ENCODE measurements at regions not wholly inside any gene's neighbourhood (a gene's known extent, or its start where the extent isn't known, plus 50 kb on each side); places are given as distances from the start of the nearest gene placed in this dataset.
"Not testable (repeated sequence)": the region's sequence is repeated elsewhere in the genome, so short reads cannot be mapped to it uniquely, and the experiment has no call there.

GRCh38 chr17:20667712-20668111, 88.2 kb downstream of the CDRT15L2 start:
- ATAC-seq; DNase-seq; H3K4me3 Mint-ChIP-seq; intact Hi-C loops (cut with DNase I, micrococcal nuclease); H3K27me3 Mint-ChIP-seq; POLR2A ChIA-PET; H3K4me1 Mint-ChIP-seq; H3K36me3 Mint-ChIP-seq (ENCODE audit: low read depth); H3K9me3 Mint-ChIP-seq (ENCODE audit: low read depth); H3K27ac Mint-ChIP-seq; CTCF ChIA-PET: not testable (repeated sequence)

- H3K27me3 Mint-ChIP-seq; H3K9me3 Mint-ChIP-seq (ENCODE audit: low read depth); POLR2A ChIA-PET; H3K36me3 Mint-ChIP-seq (ENCODE audit: low read depth); H3K4me3 Mint-ChIP-seq; H3K4me1 Mint-ChIP-seq; intact Hi-C loops (cut with DNase I, micrococcal nuclease); ATAC-seq; CTCF ChIA-PET; H3K27ac Mint-ChIP-seq; DNase-seq: not testable (repeated sequence)
Measured at GRCh38 chr17:20668316-20668715, 88.8 kb downstream of the CDRT15L2 start.

- H3K4me3 Mint-ChIP-seq; H3K27me3 Mint-ChIP-seq; POLR2A ChIA-PET; ATAC-seq; DNase-seq; CTCF ChIA-PET; H3K36me3 Mint-ChIP-seq (ENCODE audit: low read depth); H3K27ac Mint-ChIP-seq; H3K4me1 Mint-ChIP-seq; H3K9me3 Mint-ChIP-seq (ENCODE audit: low read depth); intact Hi-C loops (cut with DNase I, micrococcal nuclease): not testable (repeated sequence)
Measured at GRCh38 chr17:20668868-20669267, 89.3 kb downstream of the CDRT15L2 start.

GRCh38 chr17:20670506-20670905, 91.0 kb downstream of the CDRT15L2 start:
- CTCF ChIA-PET; H3K9me3 Mint-ChIP-seq (ENCODE audit: low read depth); POLR2A ChIA-PET; H3K27ac Mint-ChIP-seq; H3K27me3 Mint-ChIP-seq; intact Hi-C loops (cut with DNase I, micrococcal nuclease); H3K4me1 Mint-ChIP-seq; H3K36me3 Mint-ChIP-seq (ENCODE audit: low read depth); DNase-seq; H3K4me3 Mint-ChIP-seq: not testable (repeated sequence)
- peak; percentile 53 for ATAC-seq

- H3K27ac Mint-ChIP-seq, H3K4me3 Mint-ChIP-seq, POLR2A ChIA-PET: not testable (repeated sequence)
Measured at GRCh38 chr17:20674374-20674773, 94.8 kb downstream of the CDRT15L2 start.

GRCh38 chr17:20675707-20676106, 96.2 kb downstream of the CDRT15L2 start:
- intact Hi-C loops (cut with DNase I, micrococcal nuclease); H3K9me3 Mint-ChIP-seq (ENCODE audit: low read depth): not testable (repeated sequence)

More at GRCh38 chr17:20674374-20674773, 94.8 kb downstream of the CDRT15L2 start:
- H3K9me3 Mint-ChIP-seq (ENCODE audit: low read depth); intact Hi-C loops (cut with DNase I, micrococcal nuclease); H3K27me3 Mint-ChIP-seq; H3K36me3 Mint-ChIP-seq (ENCODE audit: low read depth); DNase-seq; H3K4me1 Mint-ChIP-seq; CTCF ChIA-PET; ATAC-seq: not testable (repeated sequence)

DNA sequence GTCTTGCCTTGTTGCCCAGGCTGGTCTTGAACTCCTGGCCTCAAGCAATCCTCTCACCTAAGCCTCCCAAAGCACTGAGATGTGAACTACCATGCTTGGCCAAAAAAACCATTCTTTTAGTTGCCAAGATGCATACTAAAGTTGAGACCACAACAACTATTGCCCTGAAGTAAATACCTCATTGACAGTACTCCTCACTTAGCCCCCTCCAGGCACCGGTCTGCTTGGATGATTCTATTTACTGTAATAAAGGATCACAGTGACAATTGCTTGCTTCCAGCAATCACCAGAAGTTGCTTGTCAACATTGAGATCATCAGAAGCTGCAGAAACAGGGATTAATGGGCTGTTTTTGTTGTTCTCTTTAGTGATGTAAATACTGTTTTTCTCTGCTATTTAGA, 97.1 kb downstream of the CDRT15L2 start:
- DNase-seq; H3K36me3 Mint-ChIP-seq (ENCODE audit: low read depth); intact Hi-C loops (cut with DNase I, micrococcal nuclease); H3K9me3 Mint-ChIP-seq (ENCODE audit: low read depth); H3K4me3 Mint-ChIP-seq; H3K4me1 Mint-ChIP-seq; H3K27me3 Mint-ChIP-seq; ATAC-seq; H3K27ac Mint-ChIP-seq; CTCF ChIA-PET: not testable (repeated sequence)
- POLR2A ChIA-PET: interaction anchor here (0.7 kb wide), 1 partner anchor 87 kb away, joined by 3 read pairs; no protein-coding TSS in a partner anchor

More at GRCh38 chr17:20675707-20676106, 96.2 kb downstream of the CDRT15L2 start:
- DNase-seq; POLR2A ChIA-PET; H3K27ac Mint-ChIP-seq; H3K4me1 Mint-ChIP-seq; H3K27me3 Mint-ChIP-seq; ATAC-seq; CTCF ChIA-PET; H3K4me3 Mint-ChIP-seq; H3K36me3 Mint-ChIP-seq (ENCODE audit: low read depth): not testable (repeated sequence)

- intact Hi-C loops (cut with DNase I, micrococcal nuclease); POLR2A ChIA-PET; H3K4me1 Mint-ChIP-seq; CTCF ChIA-PET; H3K27ac Mint-ChIP-seq; H3K36me3 Mint-ChIP-seq (ENCODE audit: low read depth); H3K9me3 Mint-ChIP-seq (ENCODE audit: low read depth); ATAC-seq; H3K4me3 Mint-ChIP-seq; H3K27me3 Mint-ChIP-seq; DNase-seq: not testable (repeated sequence)
Measured at GRCh38 chr17:20677469-20677868, 97.9 kb downstream of the CDRT15L2 start.

GRCh38 chr17:20678424-20678823, 98.9 kb downstream of the CDRT15L2 start:
- intact Hi-C loops (cut with DNase I, micrococcal nuclease); POLR2A ChIA-PET; CTCF ChIA-PET; DNase-seq; H3K4me1 Mint-ChIP-seq; H3K27me3 Mint-ChIP-seq; H3K4me3 Mint-ChIP-seq; H3K36me3 Mint-ChIP-seq (ENCODE audit: low read depth); H3K9me3 Mint-ChIP-seq (ENCODE audit: low read depth); H3K27ac Mint-ChIP-seq; ATAC-seq: not testable (repeated sequence)

- CTCF ChIA-PET; DNase-seq; ATAC-seq; H3K4me1 Mint-ChIP-seq; H3K36me3 Mint-ChIP-seq (ENCODE audit: low read depth); POLR2A ChIA-PET; H3K4me3 Mint-ChIP-seq; H3K27ac Mint-ChIP-seq; H3K9me3 Mint-ChIP-seq (ENCODE audit: low read depth); intact Hi-C loops (cut with DNase I, micrococcal nuclease); H3K27me3 Mint-ChIP-seq: not testable (repeated sequence)
Measured at GRCh38 chr17:20681746-20682722, 102.5 kb downstream of the CDRT15L2 start.

- H3K36me3 Mint-ChIP-seq (ENCODE audit: low read depth); H3K9me3 Mint-ChIP-seq (ENCODE audit: low read depth); H3K27me3 Mint-ChIP-seq; H3K27ac Mint-ChIP-seq; POLR2A ChIA-PET; DNase-seq; H3K4me3 Mint-ChIP-seq; ATAC-seq; intact Hi-C loops (cut with DNase I, micrococcal nuclease); H3K4me1 Mint-ChIP-seq; CTCF ChIA-PET: not testable (repeated sequence)
Measured at GRCh38 chr17:20683651-20684229, 104.2 kb downstream of the CDRT15L2 start.

DNA sequence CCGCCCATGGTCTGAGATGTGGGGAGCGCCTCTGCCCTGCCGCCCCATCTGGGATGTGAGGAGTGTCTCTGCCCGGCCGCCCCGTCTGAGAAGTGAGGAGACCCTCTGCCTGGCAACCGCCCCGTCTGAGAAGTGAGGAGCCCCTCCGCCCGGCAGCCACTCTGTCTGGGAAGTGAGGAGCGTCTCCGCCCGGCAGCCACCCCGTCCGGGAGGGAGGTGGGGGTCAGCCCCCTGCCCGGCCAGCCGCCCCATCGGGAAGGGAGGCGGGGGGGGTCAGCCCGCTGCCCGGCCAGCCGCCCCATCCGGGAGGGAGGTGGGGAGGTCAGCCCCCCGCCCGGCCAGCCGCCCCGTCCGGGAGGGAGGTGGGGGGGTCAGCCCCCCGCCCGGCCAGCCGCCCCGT, 105.5 kb downstream of the CDRT15L2 start:
- H3K9me3 Mint-ChIP-seq (ENCODE audit: low read depth); H3K27me3 Mint-ChIP-seq; H3K4me1 Mint-ChIP-seq; POLR2A ChIA-PET; ATAC-seq; H3K4me3 Mint-ChIP-seq; DNase-seq; H3K36me3 Mint-ChIP-seq (ENCODE audit: low read depth); CTCF ChIA-PET; intact Hi-C loops (cut with DNase I, micrococcal nuclease); H3K27ac Mint-ChIP-seq: not testable (repeated sequence)

Data from activated CD4-positive, alpha-beta T cell treated with anti-CD3 and anti-CD28 coated beads for 36 hours (primary cell).